Left lung (tissue), 4 donors: ENCODE measurements at regions not wholly inside any gene's neighbourhood (a gene's known extent, or its start where the extent isn't known, plus 50 kb on each side); places are given as distances from the start of the nearest gene placed in this dataset.
"Not testable (repeated sequence)": the region's sequence is repeated elsewhere in the genome, so short reads cannot be mapped to it uniquely, and the experiment has no call there.

Experiments used
- ATAC-seq: fragments of 200-7000 bp; cut with Tn5 transposase; one replicate; pipeline ENCODE4 v1.9.1; 2020; ENCODE audit warnings: moderate library complexity
- DNase-seq, 4 donors: peaks; one replicate each; pipeline ENCODE4 v3.0.0-alpha.2; 2013 to 2020
- H3K27ac ChIP-seq, 2 donors: fragments of 200-600 bp; sonication (generic) in 1 of 2; one replicate each; pipeline versions ENCODE4 v1.5.0 to v1.8.0; 2020 to 2021
- H3K27me3 ChIP-seq, 2 donors: fragments of 200-600 bp; sonication (generic) in 1 of 2; one replicate each; pipeline versions ENCODE4 v1.5.0 to v1.8.0; 2020 to 2021
- H3K36me3 ChIP-seq, 2 donors: fragments of 200-600 bp; sonication (generic) in 1 of 2; one replicate each; pipeline versions ENCODE4 v1.5.0 to v1.8.0; 2020 to 2021
- H3K4me1 ChIP-seq, 2 donors: fragments of 200-600 bp; one replicate each; pipeline ENCODE4 v1.8.0; 2021
- H3K4me3 ChIP-seq, 2 donors: fragments of 200-600 bp; sonication (generic) in 1 of 2; one replicate each; pipeline versions ENCODE4 v1.5.0 to v1.8.0; 2020 to 2021; ENCODE audit warnings: mild to moderate bottlenecking in 1 of 2
- H3K9me3 ChIP-seq, 2 donors: fragments of 200-600 bp; sonication (generic) in 1 of 2; one replicate each; pipeline versions ENCODE4 v1.5.0 to v1.8.0; 2020 to 2021
- CTCF ChIP-seq, 2 donors: fragments of 200-600 bp; sonication (generic) in 1 of 2; IDR thresholded peaks; one replicate each; pipeline versions ENCODE4 v1.5.0 to v1.8.0; 2021; ENCODE audit warnings: antibody characterized with exemption in 2 of 2
- intact Hi-C, 2 donors: fragments of 100-400 bp; cut with DNase I; formaldehyde crosslinking; loops; one replicate each; pipeline versions ENCODE4 v1.11.2 to v1.14.2; 2022
- donor health status: DM: no; HTN: yes; CAD: no.
- donor health status: DM: no; HTN: no; CAD: no.

DNA sequence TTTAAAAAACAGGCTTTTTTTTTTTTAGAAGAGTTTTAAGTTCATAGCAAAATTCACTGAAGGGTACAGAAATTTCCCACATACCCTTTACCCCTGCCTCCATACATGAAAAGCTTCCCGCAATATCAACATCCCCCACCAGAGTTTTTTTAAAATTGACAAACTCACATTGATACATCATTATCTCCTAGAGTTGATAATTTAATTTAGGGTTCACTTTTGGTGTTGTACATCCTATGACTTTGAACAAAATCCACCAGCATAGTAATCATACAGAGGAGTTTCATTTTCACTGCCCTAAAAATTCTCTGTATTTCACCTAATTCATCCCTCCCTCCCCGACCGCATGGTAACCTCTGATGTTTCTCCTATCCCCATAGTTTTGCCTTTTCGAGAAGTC, 53.6 kb upstream of the KCNK2 start:
- H3K9me3 ChIP-seq: no peaks in the 10 kb centered on the region
- ATAC-seq (no peak), DNase-seq (no peak)
- intact Hi-C loops: no loop called here
- H3K27ac ChIP-seq: no peak overlapping the region
- H3K4me3 ChIP-seq: no peak overlapping the region
- TF ChIP-seq CTCF (IDR thresholded peaks at IDR 0.05): no peak
- no peaks in the 10 kb centered on the region for H3K4me1 ChIP-seq
- H3K36me3 ChIP-seq: no peaks in the 10 kb centered on the region
- no peaks in the 10 kb centered on the region for H3K27me3 ChIP-seq

DNA sequence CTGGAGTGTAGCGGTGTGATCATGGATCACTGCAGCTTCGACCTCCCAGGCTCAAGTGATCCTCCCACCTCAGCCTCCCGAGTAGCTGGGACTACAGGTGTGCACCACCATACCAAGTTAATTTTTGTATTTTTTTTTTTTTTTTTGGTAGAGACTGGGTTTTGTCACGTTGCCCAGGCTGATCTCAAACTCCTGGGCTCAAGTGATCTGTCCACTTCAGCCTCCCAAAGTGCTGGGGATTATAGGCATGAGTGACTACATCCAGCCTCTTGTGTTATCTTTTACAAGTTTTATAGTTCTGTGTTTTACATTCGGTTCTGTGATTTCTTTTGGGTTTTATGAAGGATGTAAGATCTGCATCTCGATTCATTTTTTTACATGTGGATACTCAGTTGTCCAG, 52.0 kb upstream of the KCNK2 start:
- H3K9me3 ChIP-seq, H3K27me3 ChIP-seq, H3K4me1 ChIP-seq, H3K36me3 ChIP-seq, H3K4me3 ChIP-seq, DNase-seq, ATAC-seq, intact Hi-C loops, H3K27ac ChIP-seq: not testable (repeated sequence)

GRCh38 chr1:215031392-215031791, 51.1 kb upstream of the KCNK2 start:
- Histone ChIP-seq H3K4me1 (no peaks in the 10 kb centered on the region), H3K27me3 (no peaks in the 10 kb centered on the region), H3K9me3 (no peaks in the 10 kb centered on the region), H3K27ac (no peak overlapping the region), H3K4me3 (no peak overlapping the region), H3K36me3 (no peaks in the 10 kb centered on the region)
- no peak for DNase-seq
- no peak for ATAC-seq
- intact Hi-C loops: no loop called here
- no peak for TF ChIP-seq CTCF (IDR thresholded peaks at IDR 0.05)
